Gastroesophageal sphincter (tissue), 4 donors: ENCODE measurements at regions not wholly inside any gene's neighbourhood (a gene's known extent, or its start where the extent isn't known, plus 50 kb on each side); places are given as distances from the start of the nearest gene placed in this dataset.
"Not testable (repeated sequence)": the region's sequence is repeated elsewhere in the genome, so short reads cannot be mapped to it uniquely, and the experiment has no call there.

ENCODE experiments used
- ATAC-seq: fragments of 150-250 bp; one replicate; pipeline ENCODE4 v1.9.1; 2016; ENCODE audit warnings: mild to moderate bottlenecking, moderate library complexity
- H3K27ac ChIP-seq, 4 donors: fragments of 200-600 bp; sonication (generic) in 3 of 4; 1 replicate in 3 of 4; 2 replicates in 1 of 4; pipeline ENCODE4 v1.5.1; 2016 to 2019
- H3K27me3 ChIP-seq: fragments of 200-600 bp; sonication (generic); one replicate; pipeline ENCODE4 v1.5.1; 2019
- H3K36me3 ChIP-seq, 2 donors: fragments of 200-600 bp; sonication (generic); one replicate each; pipeline ENCODE4 v1.5.1; 2019; ENCODE audit warnings: control low read depth in 1 of 2
- H3K4me1 ChIP-seq, 3 donors: fragments of 200-600 bp; sonication (generic); 1 replicate in 2 of 3; 2 replicates in 1 of 3; pipeline ENCODE4 v1.5.1; 2016 to 2019; ENCODE audit warnings: control low read depth in 2 of 3
- H3K4me3 ChIP-seq, 2 donors: fragments of 200-600 bp; sonication (generic); one replicate each; pipeline ENCODE4 v1.5.1; 2019; ENCODE audit warnings: mild to moderate bottlenecking in 1 of 2, moderate library complexity in 1 of 2
- H3K9me3 ChIP-seq, 3 donors: fragments of 200-600 bp; sonication (generic); one replicate each; pipeline ENCODE4 v1.5.1; 2017 to 2019; ENCODE audit warnings: control low read depth in 2 of 3
- CTCF ChIP-seq, 4 experiments: fragments of 200-600 bp in 2 of 4; fragments of 450-650 bp in 2 of 4; sonication (generic) in 1 of 4; IDR thresholded peaks; one replicate each; pipeline ENCODE4 v1.5.1; 2017 to 2019; ENCODE audit warnings: antibody characterized with exemption in 4 of 4, mild to moderate bottlenecking in 2 of 4, moderate library complexity in 2 of 4
- EP300 ChIP-seq: sonication (generic); formaldehyde crosslinking; IDR thresholded peaks from one replicate; pipeline ENCODE4 v1.6.1; 2017; ENCODE audit warnings: antibody characterized with exemption, mild to moderate bottlenecking
- POLR2A ChIP-seq, 2 donors: fragments of 450-650 bp; IDR thresholded peaks; one replicate each; pipeline ENCODE4 v1.6.1; 2017; ENCODE audit warnings: antibody characterized with exemption in 2 of 2, mild to moderate bottlenecking in 2 of 2, moderate library complexity in 1 of 2
- POLR2AphosphoS5 ChIP-seq: sonication (generic); formaldehyde crosslinking; IDR thresholded peaks from one replicate; pipeline ENCODE4 v1.6.1; 2017; ENCODE audit warnings: antibody characterized with exemption
- WGBS, 2 donors: methylation state at CpG; one replicate each; pipeline ENCODE4 v1.1.5; 2018; ENCODE audit warnings: low coverage in 1 of 2; 5-methylcytosine and 5-hydroxymethylcytosine counted together

- Histone ChIP-seq H3K36me3 (no peaks in the 10 kb centered on the region), H3K4me1 (no peaks in the 10 kb centered on the region), H3K27ac (no peak overlapping the region), H3K4me3 (no peak overlapping the region), H3K27me3 (no peaks in the 10 kb centered on the region), H3K9me3 (no peaks in the 10 kb centered on the region)
- TF ChIP-seq POLR2A (IDR thresholded peaks at IDR 0.05) = no peak
- TF ChIP-seq EP300 = no peak
- no peak for TF ChIP-seq CTCF (IDR thresholded peaks at IDR 0.05)
- no peak for TF ChIP-seq POLR2AphosphoS5
- WGBS, 2 donors = 60 to 100% methylated on average over 1 of the region's 1 CpG
- no peak for ATAC-seq
Observed at GRCh38 chr4:175087145-175087544, 169.0 kb downstream of the ADAM29 start.

GRCh38 chr4:175090116-175090515, 172.0 kb downstream of the ADAM29 start:
- no peak overlapping the region for H3K27ac ChIP-seq
- WGBS, 2 donors = 69 to 82% methylated on average over 2 of the region's 2 CpGs
- no peak overlapping the region for H3K4me3 ChIP-seq
- TF ChIP-seq POLR2AphosphoS5 (no peak), POLR2A (IDR thresholded peaks at IDR 0.05) (no peak), CTCF (IDR thresholded peaks at IDR 0.05) (no peak), EP300 (no peak)
- no peak for ATAC-seq
- peaks cover 0 to 12% (median 0%) of the 10 kb centered on the region in 3 donors for H3K9me3 ChIP-seq
- no peaks in the 10 kb centered on the region for H3K36me3 ChIP-seq
- no peaks in the 10 kb centered on the region for H3K27me3 ChIP-seq
- H3K4me1 ChIP-seq = no peaks in the 10 kb centered on the region

GRCh38 chr4:175091649-175092048, 173.5 kb downstream of the ADAM29 start:
- Histone ChIP-seq H3K27ac (no peak overlapping the region), H3K27me3 (no peaks in the 10 kb centered on the region), H3K9me3 (peaks cover 0 to 28% (median 0%) of the 10 kb centered on the region in 3 donors), H3K4me3 (no peak overlapping the region), H3K36me3 (no peaks in the 10 kb centered on the region), H3K4me1 (no peaks in the 10 kb centered on the region)
- WGBS, 2 donors = 83% methylated on average over 5 of the region's 5 CpGs; no CpG with 5 or more reads in 1 of the 2 donors
- no peak for TF ChIP-seq CTCF (IDR thresholded peaks at IDR 0.05)
- TF ChIP-seq EP300 = no peak
- TF ChIP-seq POLR2A (IDR thresholded peaks at IDR 0.05) = no peak
- TF ChIP-seq POLR2AphosphoS5 = no peak
- ATAC-seq = no peak

- ATAC-seq = no peak
- TF ChIP-seq POLR2AphosphoS5 = no peak
- no peak for TF ChIP-seq CTCF (IDR thresholded peaks at IDR 0.05)
- TF ChIP-seq POLR2A (IDR thresholded peaks at IDR 0.05) = no peak
- TF ChIP-seq EP300 = no peak
- H3K27me3 ChIP-seq = no peaks in the 10 kb centered on the region
- H3K4me3 ChIP-seq = no peak overlapping the region
- no peak overlapping the region for H3K27ac ChIP-seq
- H3K4me1 ChIP-seq = no peaks in the 10 kb centered on the region
- H3K9me3 ChIP-seq = peaks cover 0 to 29% (median 0%) of the 10 kb centered on the region in 3 donors
- no peaks in the 10 kb centered on the region for H3K36me3 ChIP-seq
- WGBS, 2 donors = no CpG with 5 or more reads among the region's 20 CpGs
Observed at GRCh38 chr4:175092114-175092513, 174.0 kb downstream of the ADAM29 start.

- H3K4me1 ChIP-seq, H3K36me3 ChIP-seq, H3K4me3 ChIP-seq, H3K27me3 ChIP-seq, H3K27ac ChIP-seq, ATAC-seq: not testable (repeated sequence)
- peaks cover 0 to 29% (median 0%) of the 10 kb centered on the region in 3 donors for H3K9me3 ChIP-seq
- 95% methylated on average over 4 of the region's 9 CpGs; no CpG with 5 or more reads in 1 of the 2 donors for WGBS, 2 donors
Observed at GRCh38 chr4:175093055-175093454, 174.9 kb downstream of the ADAM29 start.
